HCT116 (cell line): ENCODE measurements at regions not wholly inside any gene's neighbourhood (a gene's known extent, or its start where the extent isn't known, plus 50 kb on each side); places are given as distances from the start of the nearest gene placed in this dataset.

Experiments used
- ATAC-seq: fragments of 200-7000 bp; cut with Tn5 transposase; 2 replicates; pipeline ENCODE4 v1.9.1; 2020; ENCODE audit warnings: mild to moderate bottlenecking, moderate library complexity
- BruUV-seq: library from RNA; stranded (reverse); fragments of 400-500 nt; replicated peaks from 2 replicates; lab custom pipeline; 2021; lab: Mats Ljungman, UMichigan
- CTCF ChIA-PET: fragments of 300-600 bp; sonication (Branson Sonifier 250); formaldehyde crosslinking; loops from one replicate; lab custom pipeline; 2021; ENCODE audit warnings: antibody characterized with exemption; lab: Charles Lee
- POLR2A ChIA-PET: fragments of 300-600, 350-600 bp; sonication (Branson Sonifier 250); formaldehyde crosslinking; loops from one replicate; lab custom pipeline; 2021; ENCODE audit warnings: antibody characterized with exemption; lab: Charles Lee
- RAD21 ChIA-PET, 2 experiments: fragments of 300-600 bp; sonication (Branson Sonifier 250); formaldehyde crosslinking; loops; one replicate each; lab custom pipeline; 2023; ENCODE audit warnings: low total read pairs in 2 of 2; ENCODE audit not compliant: uncharacterized antibody in 2 of 2, unreplicated experiment in 2 of 2, low non-redundant PET in 1 of 2; lab: Charles Lee
- DNase-seq: peaks from one replicate; pipeline ENCODE4 v3.0.0-alpha.2; 2010; ENCODE audit warnings: low read depth, low spot score
- H2AFZ ChIP-seq: fragments of 200-600 bp; shearing (Covaris generic), sonication (generic); 2 replicates; pipeline ENCODE4 v1.6.1; 2017; ENCODE audit warnings: low read depth, mixed run types, mixed read lengths, antibody characterized with exemption, low read length; ENCODE audit not compliant: poor library complexity, severe bottlenecking
- H3K27ac ChIP-seq: 2 replicates; pipeline ENCODE4 v1.5.1; 2012; ENCODE audit warnings: low read depth, low read length
- H3K27me3 ChIP-seq: fragments of 200-600 bp; sonication (generic); 2 replicates; pipeline ENCODE4 v1.6.1; 2016; ENCODE audit warnings: mixed run types, low read length, mixed read lengths; ENCODE audit not compliant: insufficient read depth
- H3K36me3 ChIP-seq, 2 experiments: fragments of 200-500 bp in 1 of 2; fragments of 200-600 bp in 1 of 2; sonication (Bioruptor generic) in 1 of 2; sonication (generic) in 1 of 2; 2 replicates each; pipeline versions ENCODE4 v1.5.1 to v1.6.1; 2014 to 2016; ENCODE audit warnings: low read length in 2 of 2, inconsistent platforms in 1 of 2, mixed read lengths in 1 of 2, mixed run types in 1 of 2; ENCODE audit not compliant: insufficient read depth in 2 of 2, control insufficient read depth in 1 of 2
- H3K4me1 ChIP-seq, 2 experiments: fragments of 200-600 bp in 1 of 2; sonication (generic) in 1 of 2; 2 replicates each; pipeline versions ENCODE4 v1.5.1 to v1.6.1; 2012 to 2017; ENCODE audit warnings: low read length in 2 of 2, inconsistent platforms in 1 of 2, mild to moderate bottlenecking in 1 of 2, mixed read lengths in 1 of 2, mixed run types in 1 of 2, moderate library complexity in 1 of 2; ENCODE audit not compliant: insufficient read depth in 2 of 2, control insufficient read depth in 1 of 2
- H3K4me2 ChIP-seq: fragments of 200-600 bp; sonication (generic); 2 replicates; pipeline ENCODE4 v1.6.1; 2017; ENCODE audit warnings: mixed run types, low read length, mixed read lengths
- H3K4me3 ChIP-seq, 2 experiments: fragments of 200-600 bp in 1 of 2; sonication (generic) in 1 of 2; replicated peaks in 1 of 2; 2 replicates each; pipeline ENCODE4 v1.5.1; 2011 to 2016; ENCODE audit warnings: low read length in 2 of 2, control low read depth in 1 of 2, low read depth in 1 of 2, mild to moderate bottlenecking in 1 of 2, mixed read lengths in 1 of 2, mixed run types in 1 of 2
- H3K79me2 ChIP-seq: fragments of 200-600 bp; sonication (generic); 2 replicates; pipeline ENCODE4 v1.6.1; 2017; ENCODE audit warnings: mild to moderate bottlenecking, mixed run types, low read length, moderate library complexity, mixed read lengths; ENCODE audit not compliant: insufficient read depth
- H3K9ac ChIP-seq: fragments of 200-600 bp; sonication (generic); 2 replicates; pipeline ENCODE4 v1.6.1; 2016; ENCODE audit warnings: low read length, mixed read lengths
- H3K9me2 ChIP-seq: fragments of 200-600 bp; sonication (generic), shearing (Covaris generic); 2 replicates; pipeline ENCODE4 v1.6.1; 2017; ENCODE audit warnings: mixed run types, mild to moderate bottlenecking, moderate library complexity; ENCODE audit not compliant: insufficient read depth
- H3K9me3 ChIP-seq, 2 experiments: fragments of 200-500 bp in 1 of 2; fragments of 200-600 bp in 1 of 2; sonication (Bioruptor generic) in 1 of 2; sonication (generic) in 1 of 2; 2 replicates each; pipeline ENCODE4 v1.6.1; 2014 to 2017; ENCODE audit warnings: low read length in 2 of 2, mixed read lengths in 2 of 2, inconsistent platforms in 1 of 2, low read depth in 1 of 2, mild to moderate bottlenecking in 1 of 2, mixed run types in 1 of 2, moderate library complexity in 1 of 2; ENCODE audit not compliant: control insufficient read depth in 1 of 2, insufficient read depth in 1 of 2
- H4K20me1 ChIP-seq: fragments of 200-600 bp; sonication (generic), shearing (Covaris generic); 2 replicates; pipeline ENCODE4 v1.6.1; 2017; ENCODE audit warnings: mixed run types, mild to moderate bottlenecking, moderate library complexity; ENCODE audit not compliant: insufficient read depth
- CBX3 ChIP-seq: IDR thresholded peaks from 2 replicates; pipeline ENCODE4 v1.6.1; 2012; ENCODE audit warnings: low read depth
- CEBPB ChIP-seq: IDR thresholded peaks from 2 replicates; pipeline ENCODE4 v1.6.1; 2012; ENCODE audit warnings: low read depth
- EZH2 ChIP-seq: fragments of 200-600 bp; sonication (generic); IDR thresholded peaks from 2 replicates; pipeline ENCODE4 v1.6.1; 2017; ENCODE audit warnings: antibody characterized with exemption, mixed run types
- JUND ChIP-seq: IDR thresholded peaks from 2 replicates; pipeline ENCODE4 v1.6.1; 2012
- POLR2A ChIP-seq: IDR thresholded peaks from 2 replicates; pipeline ENCODE4 v1.7.0; 2011; ENCODE audit warnings: borderline replicate concordance; ENCODE audit not compliant: insufficient read depth, insufficient read length; ENCODE audit errors: extremely low read depth
- SP1 ChIP-seq: IDR thresholded peaks from 2 replicates; pipeline ENCODE4 v1.6.1; 2012; ENCODE audit warnings: low read depth
- SRF ChIP-seq: IDR thresholded peaks from 2 replicates; pipeline ENCODE4 v1.6.1; 2012; ENCODE audit warnings: low read depth
- YY1 ChIP-seq: IDR thresholded peaks from 2 replicates; pipeline ENCODE4 v1.6.1; 2011; ENCODE audit warnings: low read length, low read depth, moderate library complexity, mild to moderate bottlenecking; ENCODE audit not compliant: insufficient replicate concordance; ENCODE audit errors: extremely low read depth
- ZFX ChIP-seq: fragments of 450-650 bp; IDR thresholded peaks from 2 replicates; pipeline ENCODE4 v1.6.1; 2017
- ZNF274 ChIP-seq: fragments of 200-500 bp; sonication (Bioruptor generic); IDR thresholded peaks from 2 replicates; pipeline ENCODE4 v1.6.1; 2014; ENCODE audit warnings: mild to moderate bottlenecking, low read depth, low read length, inconsistent platforms
- intact Hi-C: fragments of 100-400 bp; cut with micrococcal nuclease; formaldehyde crosslinking; loops from 2 replicates; pipeline ENCODE4 v1.10.0; 2022
- TF ChIP-seq, protein P1 (sequence below): IDR thresholded peaks from 2 replicates; pipeline ENCODE4 v1.6.1; 2012
- TF ChIP-seq, protein P2 (sequence below), 3 experiments: fragments of 200-600 bp in 1 of 3; sonication (generic) in 1 of 3; IDR thresholded peaks in 2 of 3; conservative IDR thresholded peaks in 1 of 3; 2 replicates each; pipeline ENCODE4 v1.5.1; 2012 to 2017; ENCODE audit warnings: low read depth in 2 of 3, low read length in 2 of 3, antibody characterized with exemption in 1 of 3, borderline replicate concordance in 1 of 3, control low read depth in 1 of 3, mild to moderate bottlenecking in 1 of 3, mixed read lengths in 1 of 3, mixed run types in 1 of 3, moderate library complexity in 1 of 3; ENCODE audit not compliant: insufficient read depth in 1 of 3
- TF ChIP-seq, protein P3 (sequence below): IDR thresholded peaks from 2 replicates; pipeline ENCODE4 v1.6.1; 2012
- TF ChIP-seq, protein P4 (sequence below): IDR thresholded peaks from 2 replicates; pipeline ENCODE4 v1.6.1; 2011; ENCODE audit warnings: mild to moderate bottlenecking, low read length, moderate library complexity; ENCODE audit not compliant: insufficient replicate concordance; ENCODE audit errors: extremely low read depth
- TF ChIP-seq, protein P5 (sequence below): IDR thresholded peaks from 2 replicates; pipeline ENCODE4 v1.6.1; 2012; ENCODE audit warnings: low read depth

DNA sequence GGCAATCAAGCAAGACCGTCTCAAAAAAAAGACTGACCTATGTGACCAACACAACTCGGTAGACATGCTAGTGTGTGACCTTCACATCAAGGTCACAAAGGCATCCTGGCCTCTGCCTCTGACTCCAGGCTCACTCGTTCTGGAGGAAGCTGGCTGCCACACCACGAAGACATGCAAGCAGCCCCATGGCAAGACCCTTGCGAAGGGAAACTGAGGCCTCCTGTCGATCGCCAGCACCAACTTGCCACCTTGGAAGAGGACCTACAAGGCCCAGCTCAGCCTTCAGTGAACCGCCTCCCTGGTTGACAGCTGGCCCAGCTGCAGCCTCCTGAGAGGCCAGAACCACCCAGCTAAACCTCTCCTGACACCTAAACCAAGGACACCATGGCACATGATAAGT is 79.3 kb upstream of the ASAP2 start:
- Histone ChIP-seq H3K9ac (no peak overlapping the region), H2AFZ (no peak overlapping the region), H3K36me3 (no peaks in the 10 kb centered on the region), H3K79me2 (no peaks in the 10 kb centered on the region), H3K4me3 (no peak overlapping the region), H3K4me2 (no peak overlapping the region), H4K20me1 (no peaks in the 10 kb centered on the region), H3K4me1 (no peaks in the 10 kb centered on the region), H3K9me3 (no peaks in the 10 kb centered on the region), H3K27ac (no peak overlapping the region), H3K27me3 (no peaks in the 10 kb centered on the region), H3K9me2 (no peaks in the 10 kb centered on the region)
- intact Hi-C loops, result no loop called here
- no peak for TF ChIP-seq POLR2A
- TF ChIP-seq, protein P1, sequence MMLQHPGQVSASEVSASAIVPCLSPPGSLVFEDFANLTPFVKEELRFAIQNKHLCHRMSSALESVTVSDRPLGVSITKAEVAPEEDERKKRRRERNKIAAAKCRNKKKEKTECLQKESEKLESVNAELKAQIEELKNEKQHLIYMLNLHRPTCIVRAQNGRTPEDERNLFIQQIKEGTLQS, result no peak
- no peak for TF ChIP-seq EZH2
- TF ChIP-seq SP1, result no peak
- no peak for TF ChIP-seq YY1
- no peak for TF ChIP-seq ZNF274
- no peak for TF ChIP-seq CEBPB
- TF ChIP-seq, protein P2, sequence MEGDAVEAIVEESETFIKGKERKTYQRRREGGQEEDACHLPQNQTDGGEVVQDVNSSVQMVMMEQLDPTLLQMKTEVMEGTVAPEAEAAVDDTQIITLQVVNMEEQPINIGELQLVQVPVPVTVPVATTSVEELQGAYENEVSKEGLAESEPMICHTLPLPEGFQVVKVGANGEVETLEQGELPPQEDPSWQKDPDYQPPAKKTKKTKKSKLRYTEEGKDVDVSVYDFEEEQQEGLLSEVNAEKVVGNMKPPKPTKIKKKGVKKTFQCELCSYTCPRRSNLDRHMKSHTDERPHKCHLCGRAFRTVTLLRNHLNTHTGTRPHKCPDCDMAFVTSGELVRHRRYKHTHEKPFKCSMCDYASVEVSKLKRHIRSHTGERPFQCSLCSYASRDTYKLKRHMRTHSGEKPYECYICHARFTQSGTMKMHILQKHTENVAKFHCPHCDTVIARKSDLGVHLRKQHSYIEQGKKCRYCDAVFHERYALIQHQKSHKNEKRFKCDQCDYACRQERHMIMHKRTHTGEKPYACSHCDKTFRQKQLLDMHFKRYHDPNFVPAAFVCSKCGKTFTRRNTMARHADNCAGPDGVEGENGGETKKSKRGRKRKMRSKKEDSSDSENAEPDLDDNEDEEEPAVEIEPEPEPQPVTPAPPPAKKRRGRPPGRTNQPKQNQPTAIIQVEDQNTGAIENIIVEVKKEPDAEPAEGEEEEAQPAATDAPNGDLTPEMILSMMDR (IDR thresholded peaks at IDR 0.05 in 2 of 3, conservative IDR thresholded peaks at IDR 0.05 in 1 of 3; ENCODE audit: borderline replicate concordance in 1 of 3, insufficient read depth in 1 of 3, low read depth in 2 of 3, low read length in 2 of 3), result no peak
- TF ChIP-seq ZFX, result no peak
- TF ChIP-seq SRF, result no peak
- TF ChIP-seq JUND, result no peak
- TF ChIP-seq, protein P3, sequence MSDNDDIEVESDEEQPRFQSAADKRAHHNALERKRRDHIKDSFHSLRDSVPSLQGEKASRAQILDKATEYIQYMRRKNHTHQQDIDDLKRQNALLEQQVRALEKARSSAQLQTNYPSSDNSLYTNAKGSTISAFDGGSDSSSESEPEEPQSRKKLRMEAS, result no peak
- TF ChIP-seq, protein P4, sequence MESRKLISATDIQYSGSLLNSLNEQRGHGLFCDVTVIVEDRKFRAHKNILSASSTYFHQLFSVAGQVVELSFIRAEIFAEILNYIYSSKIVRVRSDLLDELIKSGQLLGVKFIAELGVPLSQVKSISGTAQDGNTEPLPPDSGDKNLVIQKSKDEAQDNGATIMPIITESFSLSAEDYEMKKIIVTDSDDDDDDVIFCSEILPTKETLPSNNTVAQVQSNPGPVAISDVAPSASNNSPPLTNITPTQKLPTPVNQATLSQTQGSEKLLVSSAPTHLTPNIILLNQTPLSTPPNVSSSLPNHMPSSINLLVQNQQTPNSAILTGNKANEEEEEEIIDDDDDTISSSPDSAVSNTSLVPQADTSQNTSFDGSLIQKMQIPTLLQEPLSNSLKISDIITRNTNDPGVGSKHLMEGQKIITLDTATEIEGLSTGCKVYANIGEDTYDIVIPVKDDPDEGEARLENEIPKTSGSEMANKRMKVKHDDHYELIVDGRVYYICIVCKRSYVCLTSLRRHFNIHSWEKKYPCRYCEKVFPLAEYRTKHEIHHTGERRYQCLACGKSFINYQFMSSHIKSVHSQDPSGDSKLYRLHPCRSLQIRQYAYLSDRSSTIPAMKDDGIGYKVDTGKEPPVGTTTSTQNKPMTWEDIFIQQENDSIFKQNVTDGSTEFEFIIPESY, result no peak
- TF ChIP-seq, protein P5, sequence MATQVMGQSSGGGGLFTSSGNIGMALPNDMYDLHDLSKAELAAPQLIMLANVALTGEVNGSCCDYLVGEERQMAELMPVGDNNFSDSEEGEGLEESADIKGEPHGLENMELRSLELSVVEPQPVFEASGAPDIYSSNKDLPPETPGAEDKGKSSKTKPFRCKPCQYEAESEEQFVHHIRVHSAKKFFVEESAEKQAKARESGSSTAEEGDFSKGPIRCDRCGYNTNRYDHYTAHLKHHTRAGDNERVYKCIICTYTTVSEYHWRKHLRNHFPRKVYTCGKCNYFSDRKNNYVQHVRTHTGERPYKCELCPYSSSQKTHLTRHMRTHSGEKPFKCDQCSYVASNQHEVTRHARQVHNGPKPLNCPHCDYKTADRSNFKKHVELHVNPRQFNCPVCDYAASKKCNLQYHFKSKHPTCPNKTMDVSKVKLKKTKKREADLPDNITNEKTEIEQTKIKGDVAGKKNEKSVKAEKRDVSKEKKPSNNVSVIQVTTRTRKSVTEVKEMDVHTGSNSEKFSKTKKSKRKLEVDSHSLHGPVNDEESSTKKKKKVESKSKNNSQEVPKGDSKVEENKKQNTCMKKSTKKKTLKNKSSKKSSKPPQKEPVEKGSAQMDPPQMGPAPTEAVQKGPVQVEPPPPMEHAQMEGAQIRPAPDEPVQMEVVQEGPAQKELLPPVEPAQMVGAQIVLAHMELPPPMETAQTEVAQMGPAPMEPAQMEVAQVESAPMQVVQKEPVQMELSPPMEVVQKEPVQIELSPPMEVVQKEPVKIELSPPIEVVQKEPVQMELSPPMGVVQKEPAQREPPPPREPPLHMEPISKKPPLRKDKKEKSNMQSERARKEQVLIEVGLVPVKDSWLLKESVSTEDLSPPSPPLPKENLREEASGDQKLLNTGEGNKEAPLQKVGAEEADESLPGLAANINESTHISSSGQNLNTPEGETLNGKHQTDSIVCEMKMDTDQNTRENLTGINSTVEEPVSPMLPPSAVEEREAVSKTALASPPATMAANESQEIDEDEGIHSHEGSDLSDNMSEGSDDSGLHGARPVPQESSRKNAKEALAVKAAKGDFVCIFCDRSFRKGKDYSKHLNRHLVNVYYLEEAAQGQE, result no peak
- no peak for TF ChIP-seq CBX3
- RAD21 ChIA-PET, result no interaction called here
- ATAC-seq (no peak), DNase-seq (no peak)
- POLR2A ChIA-PET, result no interaction called here
- CTCF ChIA-PET, result no interaction called here
- BruUV-seq, result no TSS peak
